ENCODE measurements at regions not wholly inside any gene's neighbourhood (a gene's known extent, or its start where the extent isn't known, plus 50 kb on each side); places are given as distances from the start of the nearest gene placed in this dataset.
"Not testable (repeated sequence)": the region's sequence is repeated elsewhere in the genome, so short reads cannot be mapped to it uniquely, and the experiment has no call there.

GRCh38 chr16:88246955-88247582 lies 135.7 kb upstream of the ZNF469 start:
- not testable (repeated sequence) for ATAC-seq

GRCh38 chr16:88247583-88247966 lies 135.2 kb upstream of the ZNF469 start:
- not testable (repeated sequence) for ATAC-seq

GRCh38 chr16:88248761-88249160 lies 134.0 kb upstream of the ZNF469 start:
- not testable (repeated sequence) for ATAC-seq

DNA sequence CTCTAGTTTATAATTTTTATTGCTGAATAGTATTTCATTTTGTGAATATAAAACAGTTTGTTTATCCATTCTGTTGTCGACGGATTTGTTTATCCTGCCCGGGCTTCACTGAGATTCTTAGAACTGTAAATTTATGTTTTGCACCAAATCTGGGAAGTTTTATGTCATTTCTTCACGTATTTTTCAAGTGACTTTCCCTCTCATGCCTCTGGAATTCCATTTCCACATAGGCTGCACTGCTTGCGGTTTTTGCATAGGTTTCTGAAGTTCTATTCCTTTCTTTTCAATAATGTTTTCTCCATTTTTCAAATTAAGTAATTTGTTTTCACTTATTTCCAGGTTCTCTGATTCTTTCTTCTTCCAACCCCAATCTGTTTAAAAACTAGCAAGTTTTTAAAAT lies 132.4 kb upstream of the ZNF469 start:
- ATAC-seq = not testable (repeated sequence)

- not testable (repeated sequence) for ATAC-seq
These were observed 130.5 kb upstream of the ZNF469 start for GRCh38 chr16:88252057-88252794.

GRCh38 chr16:88258141-88258540 lies 124.6 kb upstream of the ZNF469 start:
- ATAC-seq = not testable (repeated sequence)

DNA sequence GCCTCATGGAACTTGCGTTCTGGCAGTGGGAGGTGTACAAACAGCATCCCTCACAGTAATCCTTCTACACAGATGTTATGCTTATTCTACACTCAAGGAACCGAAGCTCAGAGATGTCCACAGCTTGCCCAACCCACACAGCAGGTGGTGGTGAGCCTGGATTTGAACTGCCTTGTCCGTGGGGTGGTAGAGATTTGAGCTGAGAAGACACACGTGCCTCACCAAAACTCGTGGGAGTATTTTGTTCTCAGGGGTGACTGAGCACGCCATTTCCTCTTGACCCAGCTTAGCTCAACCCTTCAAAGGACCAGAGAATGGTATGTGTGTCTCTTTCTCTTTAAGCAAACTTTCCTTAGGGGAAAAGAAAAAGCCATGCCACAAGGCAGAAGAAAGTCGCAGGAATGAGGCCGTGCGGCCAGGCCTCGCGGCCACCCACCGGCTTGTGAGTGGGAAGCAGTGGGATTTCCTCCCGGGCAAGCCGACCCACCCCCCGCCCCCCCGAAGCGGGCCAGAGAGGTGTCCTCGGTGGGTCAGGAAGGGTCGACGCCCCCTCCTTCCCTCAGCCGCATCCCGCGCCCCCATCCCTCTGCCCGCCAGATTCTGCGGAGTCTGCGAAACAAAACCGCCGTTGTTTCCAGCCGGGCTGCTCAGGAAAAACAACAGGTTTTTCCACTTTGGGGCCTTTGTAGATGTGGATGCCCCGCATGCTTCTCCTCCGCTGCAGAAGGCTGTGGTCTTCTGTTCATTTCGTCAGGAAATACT lies 123.8 kb upstream of the ZNF469 start:
- not testable (repeated sequence) for ATAC-seq

GRCh38 chr16:88259538-88259937 lies 123.2 kb upstream of the ZNF469 start:
- not testable (repeated sequence) for ATAC-seq

DNA sequence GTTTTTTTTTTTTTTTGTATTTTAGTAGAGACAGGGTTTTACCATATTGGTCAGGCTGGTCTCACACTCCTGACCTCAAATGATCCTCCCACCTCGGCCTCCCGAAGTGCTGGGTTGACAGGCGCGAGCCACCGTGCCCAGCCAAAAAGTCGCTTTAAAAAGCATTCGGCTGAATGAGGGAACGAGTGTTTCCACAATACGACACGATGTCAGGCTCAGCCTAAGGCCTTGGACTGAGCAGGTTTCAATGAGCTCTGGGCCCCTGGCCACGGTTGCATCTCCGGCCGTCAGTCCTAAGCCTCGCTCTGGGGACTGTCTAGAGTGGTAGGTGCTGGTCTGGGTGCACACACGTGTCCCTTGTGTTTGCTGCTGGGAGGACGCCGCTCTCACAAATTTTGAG lies 122.6 kb upstream of the ZNF469 start:
- not testable (repeated sequence) for ATAC-seq

GRCh38 chr16:88260881-88261665 lies 121.7 kb upstream of the ZNF469 start:
- not testable (repeated sequence) for ATAC-seq

- ATAC-seq = not testable (repeated sequence)
These were observed 120.7 kb upstream of the ZNF469 start for GRCh38 chr16:88261814-88262605.

- not testable (repeated sequence) for ATAC-seq
These were observed 119.7 kb upstream of the ZNF469 start for GRCh38 chr16:88262858-88263563.

DNA sequence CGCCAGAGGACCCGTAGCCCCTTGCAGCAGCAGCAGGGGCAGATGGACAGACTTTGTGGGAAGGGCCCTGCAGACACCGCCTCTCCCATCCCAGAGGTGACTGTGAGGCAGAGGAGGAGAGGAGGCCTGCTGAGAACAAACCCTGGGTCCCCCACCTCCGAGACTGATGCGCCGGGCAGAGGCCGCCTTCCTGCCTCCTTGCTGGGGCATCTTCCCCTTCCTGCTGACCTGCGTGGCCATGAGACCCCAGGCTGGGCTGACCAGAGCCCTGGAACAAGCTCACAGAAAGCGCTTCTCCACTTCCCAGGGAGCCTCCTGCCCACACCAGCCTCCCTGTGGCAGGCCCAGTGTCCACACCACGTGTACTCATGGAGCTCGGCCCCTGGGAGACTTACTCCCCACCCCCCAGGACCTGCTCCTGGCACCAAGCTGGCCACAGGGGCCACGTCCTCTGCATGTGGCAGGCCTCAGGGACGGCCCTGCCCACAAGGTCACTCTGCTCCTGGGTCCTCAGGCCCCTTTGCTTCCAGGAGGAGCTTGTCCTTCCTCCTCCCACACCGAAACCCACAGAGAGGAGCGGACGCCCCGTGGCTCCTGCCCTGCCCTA lies 119.0 kb upstream of the ZNF469 start:
- ATAC-seq = not testable (repeated sequence)

GRCh38 chr16:88264641-88265285 lies 118.0 kb upstream of the ZNF469 start:
- peak; percentile 95 for ATAC-seq

DNA sequence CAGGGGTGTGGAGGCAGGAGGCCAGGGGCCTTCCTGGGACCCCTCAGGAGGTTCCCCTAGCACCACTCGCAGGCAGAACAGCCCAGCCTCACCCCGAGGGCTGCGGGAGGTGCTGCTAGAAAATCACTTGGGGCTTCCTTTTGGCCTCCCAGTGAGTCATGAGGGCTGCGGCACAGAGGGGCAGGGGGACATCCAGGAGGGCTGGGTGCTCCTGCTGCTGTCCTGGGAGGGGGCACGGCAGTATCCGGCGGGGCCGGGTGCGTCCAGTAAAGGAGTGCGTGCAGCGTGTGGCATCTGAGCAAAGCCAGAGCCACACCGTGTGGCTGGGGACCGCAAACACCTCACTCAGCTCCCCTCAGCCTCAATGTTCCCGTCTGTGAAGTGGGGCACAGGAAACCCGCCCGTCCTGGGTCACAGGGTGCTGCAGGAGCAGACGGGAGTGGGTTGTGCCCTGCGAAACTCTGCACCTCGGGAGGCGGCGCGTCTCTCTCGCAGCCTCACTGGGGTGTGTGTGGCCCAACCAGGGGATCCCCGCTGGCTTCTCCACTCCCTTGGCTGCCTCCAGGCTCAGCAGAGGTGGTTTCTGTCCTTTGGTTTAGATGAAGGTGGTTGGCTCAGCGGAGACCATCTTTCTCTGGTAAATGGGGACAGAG lies 117.3 kb upstream of the ZNF469 start:
- peak; percentile 25 for ATAC-seq

GRCh38 chr16:88266036-88266435 lies 116.7 kb upstream of the ZNF469 start:
- ATAC-seq = not testable (repeated sequence)

GRCh38 chr16:88266935-88267551 lies 115.7 kb upstream of the ZNF469 start:
- ATAC-seq = not testable (repeated sequence)

DNA sequence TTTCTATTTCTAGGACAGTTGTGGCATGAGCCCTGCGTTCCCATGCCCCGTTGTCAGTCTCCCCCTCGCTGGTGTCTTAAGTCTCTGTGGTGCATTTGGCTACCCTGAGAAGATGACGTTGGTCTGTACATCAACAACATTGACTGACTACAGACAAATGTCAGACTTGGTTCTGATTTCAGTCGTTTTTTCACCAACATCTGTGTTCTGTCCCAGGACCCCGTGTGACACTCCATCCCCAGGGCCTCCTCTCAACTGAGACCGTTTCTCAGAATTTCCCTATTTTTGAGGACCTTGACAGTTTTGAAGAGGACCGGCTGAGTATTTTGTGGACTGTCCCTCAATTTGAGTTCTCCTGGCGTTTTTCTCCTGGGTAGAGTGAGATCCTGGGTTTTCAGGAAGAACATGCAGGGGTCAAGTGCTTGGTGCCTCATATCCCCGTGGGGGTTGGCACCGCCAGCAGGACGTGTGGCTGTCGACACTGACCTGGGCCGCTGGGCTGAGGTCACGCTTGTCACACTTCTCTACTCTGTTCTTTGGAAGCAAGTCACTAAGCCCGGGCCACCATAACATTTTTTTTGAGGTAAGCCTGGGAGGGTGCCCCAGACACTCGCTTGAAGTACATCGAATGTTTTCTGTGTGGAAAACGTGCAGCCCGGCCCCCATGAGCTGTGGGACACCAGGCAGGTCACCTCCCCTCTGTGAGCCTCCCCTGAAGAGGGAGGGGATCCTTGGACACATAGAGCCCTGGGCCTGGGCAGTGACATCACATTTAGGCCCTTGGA lies 114.4 kb upstream of the ZNF469 start:
- ATAC-seq = not testable (repeated sequence)
